BLaER1 (cell line): ENCODE measurements at regions not wholly inside any gene's neighbourhood (a gene's known extent, or its start where the extent isn't known, plus 50 kb on each side); places are given as distances from the start of the nearest gene placed in this dataset.

Experiments used
- H3K27ac ChIP-seq: shearing (Covaris generic); formaldehyde crosslinking; 2 replicates; pipeline ENCODE4 v1.8.1; 2022
- H3K27me3 ChIP-seq: shearing (Covaris generic); formaldehyde crosslinking; 2 replicates; pipeline ENCODE4 v1.8.1; 2022
- H3K36me3 ChIP-seq: shearing (Covaris generic); formaldehyde crosslinking; 2 replicates; pipeline ENCODE4 v1.8.1; 2022
- H3K4me1 ChIP-seq: shearing (Covaris generic); formaldehyde crosslinking; 2 replicates; pipeline ENCODE4 v1.8.1; 2022
- H3K4me2 ChIP-seq: shearing (Covaris generic); formaldehyde crosslinking; 2 replicates; pipeline ENCODE4 v1.8.1; 2022
- H3K4me3 ChIP-seq: shearing (Covaris generic); formaldehyde crosslinking; 2 replicates; pipeline ENCODE4 v1.8.1; 2022
- H3K9ac ChIP-seq: shearing (Covaris generic); formaldehyde crosslinking; 2 replicates; pipeline ENCODE4 v1.8.1; 2022
- H3K9me3 ChIP-seq: shearing (Covaris generic); formaldehyde crosslinking; 2 replicates; pipeline ENCODE4 v1.8.1; 2022
- H4K20me1 ChIP-seq: shearing (Covaris generic); formaldehyde crosslinking; 2 replicates; pipeline ENCODE4 v1.8.1; 2022
- Cebpa-rat ChIP-seq: shearing (Covaris generic); IDR thresholded peaks from 2 replicates; pipeline ENCODE4 v1.8.1; 2022

DNA sequence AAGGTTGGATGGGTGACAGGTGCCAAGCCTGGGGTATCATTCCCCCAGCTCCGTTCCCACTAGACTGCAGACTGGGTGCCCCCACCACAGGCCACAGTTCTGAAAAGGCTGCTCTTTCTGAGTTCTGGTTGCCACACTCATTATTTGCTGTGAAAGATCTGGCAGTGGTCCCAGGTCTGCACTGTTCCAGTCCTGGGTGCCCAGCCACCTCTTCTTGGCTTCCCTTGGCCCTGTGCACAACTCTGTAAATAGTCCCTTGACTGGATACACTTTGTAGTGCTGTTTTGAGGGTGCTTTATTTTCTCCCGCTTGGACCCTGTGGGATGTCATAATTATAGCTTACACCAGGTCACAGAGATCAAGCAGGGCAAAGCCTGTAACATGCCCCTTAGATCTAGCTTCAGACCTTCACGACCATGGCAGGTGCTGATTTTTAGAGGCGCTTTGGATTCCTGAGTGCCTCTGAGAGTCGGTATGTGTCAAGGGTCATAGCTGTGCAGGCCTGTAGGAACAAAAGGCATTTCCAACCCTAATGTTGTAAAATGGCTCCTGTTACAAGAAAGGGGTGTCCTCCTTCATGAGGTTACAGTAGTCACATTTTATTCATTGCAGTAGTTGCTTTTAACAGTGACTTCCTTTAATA lies 344.9 kb downstream of the ICE1 start:
- Histone ChIP-seq H3K4me2 (no peak overlapping the region), H3K4me3 (no peak overlapping the region), H3K4me1 (no peaks in the 10 kb centered on the region), H3K9ac (no peak overlapping the region), H3K9me3 (no peaks in the 10 kb centered on the region), H3K36me3 (no peaks in the 10 kb centered on the region), H4K20me1 (no peaks in the 10 kb centered on the region), H3K27me3 (no peaks in the 10 kb centered on the region), H3K27ac (no peak overlapping the region)
- TF ChIP-seq Cebpa-rat, result no peak

DNA sequence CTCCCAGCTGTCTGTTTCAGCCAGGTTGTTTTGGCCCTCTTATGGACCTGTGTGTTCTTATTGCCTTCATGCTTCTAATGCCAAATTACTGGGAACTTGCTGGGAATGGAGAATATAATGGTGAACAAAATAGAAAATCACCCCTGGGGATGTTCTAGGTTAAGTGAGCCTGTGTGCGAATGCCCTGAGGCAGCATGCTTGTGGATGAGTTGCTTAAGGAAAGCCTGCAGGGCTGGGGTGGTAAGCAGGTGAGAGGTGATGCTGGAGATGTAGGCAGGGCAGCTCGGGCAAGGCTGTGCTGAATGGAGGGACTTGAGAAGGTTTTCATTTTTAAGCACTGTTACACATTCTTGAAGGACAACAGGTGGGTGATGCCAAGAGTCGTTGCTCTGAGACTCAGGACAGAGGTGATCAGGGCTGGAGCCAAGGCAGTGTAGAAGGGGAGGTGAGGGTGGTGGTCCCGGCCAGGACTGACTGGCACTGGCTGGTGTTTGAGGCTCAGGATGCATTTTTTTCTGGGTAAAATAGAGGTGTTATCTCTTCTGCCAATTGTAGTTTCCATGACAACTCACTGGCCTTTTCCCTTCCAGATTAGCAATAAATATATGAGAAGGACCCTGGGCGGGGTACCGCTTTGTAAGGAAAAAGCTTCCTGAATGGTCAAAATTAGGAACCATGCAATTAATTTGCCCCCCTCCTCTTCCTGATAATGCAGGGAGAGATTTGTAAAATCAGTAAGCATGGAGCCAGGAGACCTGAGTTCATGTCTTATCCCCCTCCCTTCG lies 342.8 kb downstream of the ICE1 start:
- H3K27me3 ChIP-seq, result no peaks in the 10 kb centered on the region
- no peak overlapping the region for H3K4me3 ChIP-seq
- H3K4me2 ChIP-seq, result no peak overlapping the region
- no peak overlapping the region for H3K9ac ChIP-seq
- H3K9me3 ChIP-seq, result no peaks in the 10 kb centered on the region
- no peaks in the 10 kb centered on the region for H3K4me1 ChIP-seq
- no peak overlapping the region for H3K27ac ChIP-seq
- H4K20me1 ChIP-seq, result no peaks in the 10 kb centered on the region
- no peak for TF ChIP-seq Cebpa-rat
- no peaks in the 10 kb centered on the region for H3K36me3 ChIP-seq

DNA sequence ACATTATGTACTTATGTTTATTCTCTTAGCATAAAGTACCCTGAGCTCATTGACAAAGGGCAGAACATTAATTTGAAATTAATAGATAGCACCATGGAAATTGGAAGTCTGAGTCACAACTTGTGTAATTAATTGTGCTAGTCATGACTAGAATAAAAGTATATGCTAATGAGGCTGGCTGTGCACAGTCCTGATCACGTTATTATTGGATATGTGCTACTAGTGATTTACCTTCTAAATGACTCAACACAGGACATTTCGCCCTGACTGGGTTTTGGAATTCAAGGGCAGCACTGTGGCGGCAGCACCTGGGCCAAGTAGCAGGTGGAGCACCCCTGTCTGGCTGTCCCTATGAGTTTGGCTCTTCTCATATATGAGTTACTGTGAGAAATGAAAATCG lies 341.8 kb downstream of the ICE1 start:
- H3K36me3 ChIP-seq, result no peaks in the 10 kb centered on the region
- no peak overlapping the region for H3K27ac ChIP-seq
- H3K4me1 ChIP-seq, result no peaks in the 10 kb centered on the region
- no peak overlapping the region for H3K4me3 ChIP-seq
- H3K9ac ChIP-seq, result no peak overlapping the region
- H3K4me2 ChIP-seq, result no peak overlapping the region
- H3K27me3 ChIP-seq, result no peaks in the 10 kb centered on the region
- TF ChIP-seq Cebpa-rat, result no peak
- no peaks in the 10 kb centered on the region for H4K20me1 ChIP-seq
- H3K9me3 ChIP-seq, result no peaks in the 10 kb centered on the region

DNA sequence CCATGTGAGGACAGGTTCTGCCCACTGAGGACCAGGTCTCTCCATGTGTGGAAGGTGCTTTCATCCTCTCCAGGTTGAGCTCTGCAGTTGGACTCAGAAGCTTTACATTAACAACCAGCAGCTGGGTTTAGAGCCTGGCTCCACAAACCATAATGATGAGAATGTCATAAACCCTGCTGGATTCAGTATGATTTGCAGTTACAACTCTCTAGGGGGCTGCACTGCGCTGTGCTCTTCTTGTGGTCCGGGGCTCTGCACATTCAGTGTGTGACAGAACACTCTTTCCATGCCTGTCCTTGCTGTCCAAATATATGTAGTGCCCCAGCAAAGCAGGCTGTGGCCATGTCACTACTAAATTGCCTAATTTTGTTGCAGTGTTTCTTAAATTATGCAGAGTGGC lies 334.3 kb downstream of the ICE1 start:
- Histone ChIP-seq H4K20me1 (no peaks in the 10 kb centered on the region), H3K36me3 (no peaks in the 10 kb centered on the region), H3K9me3 (no peaks in the 10 kb centered on the region), H3K4me1 (peaks cover 11% of the 10 kb centered on the region), H3K27ac (no peak overlapping the region), H3K9ac (no peak overlapping the region), H3K27me3 (no peaks in the 10 kb centered on the region), H3K4me3 (no peak overlapping the region), H3K4me2 (no peak overlapping the region)
- TF ChIP-seq Cebpa-rat, result no peak

- Histone ChIP-seq H3K4me3 (no peak overlapping the region), H4K20me1 (no peaks in the 10 kb centered on the region), H3K9ac (no peak overlapping the region), H3K36me3 (no peaks in the 10 kb centered on the region), H3K9me3 (no peaks in the 10 kb centered on the region), H3K4me1 (peaks cover 11% of the 10 kb centered on the region), H3K27me3 (no peaks in the 10 kb centered on the region), H3K27ac (no peak overlapping the region), H3K4me2 (peak overlapping the region; percentile 25)
- TF ChIP-seq Cebpa-rat, result no peak
Measured at GRCh38 chr5:5755888-5756287, 333.4 kb downstream of the ICE1 start.

- Histone ChIP-seq H3K4me1 (peaks cover 11% of the 10 kb centered on the region), H3K4me2 (no peak overlapping the region), H3K9me3 (no peaks in the 10 kb centered on the region), H3K9ac (no peak overlapping the region), H4K20me1 (no peaks in the 10 kb centered on the region), H3K36me3 (no peaks in the 10 kb centered on the region), H3K27ac (no peak overlapping the region), H3K4me3 (no peak overlapping the region), H3K27me3 (no peaks in the 10 kb centered on the region)
- no peak for TF ChIP-seq Cebpa-rat
Measured at GRCh38 chr5:5752844-5753243, 330.4 kb downstream of the ICE1 start.

GRCh38 chr5:5751987-5752386 lies 329.5 kb downstream of the ICE1 start:
- Histone ChIP-seq H3K4me2 (0 out of 2 replicates have a peak overlapping the region, but pooled peaks have one; percentile 4), H3K9me3 (no peaks in the 10 kb centered on the region), H3K36me3 (no peaks in the 10 kb centered on the region), H3K4me3 (no peak overlapping the region), H3K4me1 (peaks cover 11% of the 10 kb centered on the region), H4K20me1 (no peaks in the 10 kb centered on the region), H3K9ac (no peak overlapping the region), H3K27ac (no peak overlapping the region), H3K27me3 (no peaks in the 10 kb centered on the region)
- TF ChIP-seq Cebpa-rat, result no peak

DNA sequence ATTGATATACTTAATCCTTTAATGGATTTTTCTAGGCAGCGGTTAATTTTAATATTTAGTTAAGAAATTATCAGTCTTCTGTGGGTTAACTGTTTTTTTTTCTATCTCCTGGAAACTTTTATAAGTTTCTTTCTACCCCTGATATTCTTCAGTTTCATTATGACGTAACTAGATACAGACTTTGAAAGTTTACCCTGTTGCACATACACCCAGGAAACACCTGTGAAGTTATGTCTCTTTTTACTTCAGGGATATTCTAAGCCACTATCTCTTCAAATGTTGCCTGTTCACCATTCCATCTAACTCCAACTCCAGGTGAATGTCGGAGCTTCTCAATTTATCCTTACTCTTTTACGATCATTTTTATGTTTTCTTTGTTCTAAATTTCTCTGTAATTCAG lies 329.0 kb downstream of the ICE1 start:
- H3K36me3 ChIP-seq, result no peaks in the 10 kb centered on the region
- H3K27ac ChIP-seq, result no peak overlapping the region
- no peak overlapping the region for H3K9ac ChIP-seq
- H3K27me3 ChIP-seq, result no peaks in the 10 kb centered on the region
- H3K4me1 ChIP-seq, result peaks cover 11% of the 10 kb centered on the region
- no peaks in the 10 kb centered on the region for H4K20me1 ChIP-seq
- no peak for TF ChIP-seq Cebpa-rat
- no peak overlapping the region for H3K4me3 ChIP-seq
- 0 out of 2 replicates have a peak overlapping the region, but pooled peaks have one; percentile 4 for H3K4me2 ChIP-seq
- H3K9me3 ChIP-seq, result no peaks in the 10 kb centered on the region

GRCh38 chr5:5741418-5741817 lies 318.9 kb downstream of the ICE1 start:
- no peak for TF ChIP-seq Cebpa-rat
- Histone ChIP-seq H3K4me1 (peaks cover 27% of the 10 kb centered on the region), H3K9me3 (peaks cover 36% of the 10 kb centered on the region), H3K9ac (no peak overlapping the region), H4K20me1 (no peaks in the 10 kb centered on the region), H3K27me3 (no peaks in the 10 kb centered on the region), H3K4me3 (no peak overlapping the region), H3K36me3 (no peaks in the 10 kb centered on the region), H3K27ac (no peak overlapping the region), H3K4me2 (peak overlapping the region; percentile 51)

DNA sequence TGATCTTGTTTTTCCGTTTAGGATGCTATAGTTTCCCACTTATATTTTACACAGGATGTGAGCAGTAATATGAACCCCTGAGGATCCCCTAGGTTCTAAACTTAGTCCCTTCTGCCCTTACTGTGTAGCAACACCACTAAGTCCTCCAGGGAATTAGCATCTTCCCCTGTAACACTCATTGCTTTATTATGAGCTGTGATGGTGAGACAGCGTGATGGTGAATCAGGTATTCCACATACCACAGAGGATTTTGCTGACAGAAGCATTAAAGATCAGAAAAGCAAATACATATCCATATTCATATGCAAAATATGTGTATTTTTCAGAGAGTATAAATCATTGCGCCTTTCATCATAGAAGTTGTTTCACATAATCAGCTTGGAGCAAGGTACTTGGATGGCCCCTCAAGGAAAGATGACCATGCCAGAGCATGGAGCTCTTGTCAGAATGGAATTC lies 317.0 kb downstream of the ICE1 start:
- no peaks in the 10 kb centered on the region for H3K27me3 ChIP-seq
- H3K4me1 ChIP-seq, result peaks cover 35% of the 10 kb centered on the region
- no peak overlapping the region for H3K27ac ChIP-seq
- H3K9ac ChIP-seq, result no peak overlapping the region
- H3K9me3 ChIP-seq, result peaks cover 18% of the 10 kb centered on the region
- H3K36me3 ChIP-seq, result no peaks in the 10 kb centered on the region
- H3K4me2 ChIP-seq, result peak overlapping the region; percentile 48
- no peak overlapping the region for H3K4me3 ChIP-seq
- H4K20me1 ChIP-seq, result no peaks in the 10 kb centered on the region
- no peak for TF ChIP-seq Cebpa-rat
